Caco-2 (cell line): ENCODE measurements at regions not wholly inside any gene's neighbourhood (a gene's known extent, or its start where the extent isn't known, plus 50 kb on each side); places are given as distances from the start of the nearest gene placed in this dataset.

Experiments
- BruUV-seq: library from RNA; stranded (reverse); fragments of 400-500 nt; replicated peaks from 2 replicates; lab custom pipeline; 2021; lab: Mats Ljungman, UMichigan
- CTCF ChIA-PET: fragments of 300-600 bp; sonication (Branson Sonifier 250); formaldehyde crosslinking; loops from one replicate; lab custom pipeline; 2022; ENCODE audit warnings: antibody characterized with exemption; lab: Charles Lee
- POLR2A ChIA-PET: fragments of 300-600 bp; sonication (Branson Sonifier 250); formaldehyde crosslinking; loops from one replicate; lab custom pipeline; 2022; ENCODE audit warnings: antibody characterized with exemption; lab: Charles Lee
- DNase-seq, 2 experiments: peaks; one replicate each; pipeline versions ENCODE4 v3.0.0 to v3.0.0-alpha.2; 2020 to 2022
- H3K27me3 ChIP-seq: replicated peaks from 2 replicates; pipeline ENCODE4 v1.6.0; 2011; ENCODE audit warnings: low read length; ENCODE audit not compliant: control insufficient read depth, insufficient read depth
- H3K36me3 ChIP-seq: 2 replicates; pipeline ENCODE4 v1.5.1; 2011; ENCODE audit warnings: low read length; ENCODE audit not compliant: control insufficient read depth, insufficient read depth
- H3K4me1 ChIP-seq: fragments of 250-450 bp; sonication (Bioruptor Pico); 2 replicates; pipeline ENCODE4 v1.5.1; 2020; ENCODE audit warnings: mild to moderate bottlenecking
- H3K4me3 ChIP-seq: 2 replicates; pipeline ENCODE4 v1.5.1; 2011; ENCODE audit warnings: low read depth, mild to moderate bottlenecking, control low read depth, low read length
- H3K9me3 ChIP-seq: fragments of 250-450 bp; sonication (Bioruptor Pico); 2 replicates; pipeline ENCODE4 v1.5.1; 2020; ENCODE audit warnings: mild to moderate bottlenecking, moderate library complexity
- H3K27ac Mint-ChIP-seq: one replicate; pipeline ENCODE4 v1.8.0; 2022; ENCODE audit warnings: mixed read lengths; ENCODE audit not compliant: unreplicated experiment
- H3K27me3 Mint-ChIP-seq: one replicate; pipeline ENCODE4 v1.8.0; 2022; ENCODE audit warnings: mixed read lengths; ENCODE audit not compliant: insufficient read depth, unreplicated experiment
- H3K36me3 Mint-ChIP-seq: one replicate; pipeline ENCODE4 v1.8.0; 2022; ENCODE audit warnings: mild to moderate bottlenecking, mixed read lengths; ENCODE audit not compliant: insufficient read depth, unreplicated experiment
- H3K4me1 Mint-ChIP-seq: one replicate; pipeline ENCODE4 v1.8.0; 2022; ENCODE audit warnings: low read depth, mixed read lengths; ENCODE audit not compliant: unreplicated experiment
- H3K4me3 Mint-ChIP-seq: one replicate; pipeline ENCODE4 v1.8.0; 2022; ENCODE audit warnings: mild to moderate bottlenecking, moderate library complexity, mixed read lengths; ENCODE audit not compliant: unreplicated experiment
- H3K9me3 Mint-ChIP-seq: one replicate; pipeline ENCODE4 v1.8.0; 2022; ENCODE audit warnings: mixed read lengths; ENCODE audit not compliant: unreplicated experiment
- CTCF ChIP-seq, 2 experiments: fragments of 200-600 bp in 1 of 2; IDR thresholded peaks; 1 replicate in 1 of 2; 2 replicates in 1 of 2; pipeline versions ENCODE4 v1.5.1 to v1.8.0; 2011 to 2022; ENCODE audit warnings: antibody characterized with exemption in 1 of 2, control low read depth in 1 of 2, inconsistent platforms in 1 of 2, low read depth in 1 of 2, low read length in 1 of 2, mild to moderate bottlenecking in 1 of 2, moderate library complexity in 1 of 2; ENCODE audit not compliant: insufficient read depth in 1 of 2, severe bottlenecking in 1 of 2, unreplicated experiment in 1 of 2
- intact Hi-C: fragments of 100-400 bp; cut with micrococcal nuclease; formaldehyde crosslinking; loops from one replicate; pipeline ENCODE4 v1.10.0; 2022; ENCODE audit not compliant: unreplicated experiment

- Histone ChIP-seq H3K9me3 (peaks cover 9% of the 10 kb centered on the region; the same call in 1 of the 2 replicates), H3K4me3 (no peak overlapping the region)
- BruUV-seq: no TSS peak
Observed at GRCh38 chr4:120406960-120407359, 340.3 kb upstream of the MAD2L1 start.

GRCh38 chr4:120403296-120403695 lies 336.6 kb upstream of the MAD2L1 start:
- BruUV-seq: no TSS peak

More at GRCh38 chr4:120406960-120407359, 340.3 kb upstream of the MAD2L1 start:
- intact Hi-C loops: no loop called here
- CTCF ChIA-PET: no interaction called here
- no peaks in the 10 kb centered on the region for H3K36me3 ChIP-seq
- Mint-ChIP-seq H3K27ac (no peak overlapping the region), H3K4me1 (no peaks in the 10 kb centered on the region), H3K9me3 (peaks cover 28% of the 10 kb centered on the region), H3K4me3 (no peak overlapping the region), H3K27me3 (no peaks in the 10 kb centered on the region), H3K36me3 (no peaks in the 10 kb centered on the region)
- TF ChIP-seq CTCF (IDR thresholded peaks at IDR 0.05; ENCODE audit: insufficient read depth in 1 of 2, low read depth in 1 of 2, low read length in 1 of 2, severe bottlenecking in 1 of 2, unreplicated experiment in 1 of 2): no peak
- no peaks in the 10 kb centered on the region for H3K4me1 ChIP-seq
- POLR2A ChIA-PET: no interaction called here
- H3K27me3 ChIP-seq: no peaks in the 10 kb centered on the region
- DNase-seq: no peak

GRCh38 chr4:120400441-120400840 lies 333.8 kb upstream of the MAD2L1 start:
- Mint-ChIP-seq H3K9me3 (no peaks in the 10 kb centered on the region), H3K4me1 (no peaks in the 10 kb centered on the region), H3K27me3 (no peaks in the 10 kb centered on the region), H3K4me3 (no peak overlapping the region), H3K27ac (no peak overlapping the region), H3K36me3 (no peaks in the 10 kb centered on the region)
- no peak for DNase-seq
- CTCF ChIA-PET: no interaction called here
- no peak for TF ChIP-seq CTCF (IDR thresholded peaks at IDR 0.05; ENCODE audit: insufficient read depth in 1 of 2, low read depth in 1 of 2, low read length in 1 of 2, severe bottlenecking in 1 of 2, unreplicated experiment in 1 of 2)
- no peaks in the 10 kb centered on the region for H3K9me3 ChIP-seq
- H3K27me3 ChIP-seq: no peaks in the 10 kb centered on the region; the same call in 1 of the 2 replicates
- intact Hi-C loops: no loop called here
- no TSS peak for BruUV-seq
- POLR2A ChIA-PET: no interaction called here
- no peaks in the 10 kb centered on the region for H3K36me3 ChIP-seq
- no peak overlapping the region for H3K4me3 ChIP-seq
- H3K4me1 ChIP-seq: no peaks in the 10 kb centered on the region

More at GRCh38 chr4:120403296-120403695, 336.6 kb upstream of the MAD2L1 start:
- Histone ChIP-seq H3K36me3 (no peaks in the 10 kb centered on the region), H3K9me3 (no peaks in the 10 kb centered on the region), H3K4me3 (no peak overlapping the region), H3K27me3 (no peaks in the 10 kb centered on the region), H3K4me1 (no peaks in the 10 kb centered on the region)
- ChIA-PET POLR2A (no interaction called here), CTCF (no interaction called here)
- no peak for TF ChIP-seq CTCF (IDR thresholded peaks at IDR 0.05; ENCODE audit: insufficient read depth in 1 of 2, low read depth in 1 of 2, low read length in 1 of 2, severe bottlenecking in 1 of 2, unreplicated experiment in 1 of 2)
- Mint-ChIP-seq H3K27ac (no peak overlapping the region), H3K36me3 (no peaks in the 10 kb centered on the region), H3K4me3 (no peak overlapping the region), H3K4me1 (no peaks in the 10 kb centered on the region), H3K9me3 (peaks cover under 1% of the 10 kb centered on the region), H3K27me3 (no peaks in the 10 kb centered on the region)
- intact Hi-C loops: no loop called here
- no peak for DNase-seq
